Liver (tissue), 3 donors: ENCODE measurements at regions not wholly inside any gene's neighbourhood (a gene's known extent, or its start where the extent isn't known, plus 50 kb on each side); places are given as distances from the start of the nearest gene placed in this dataset.

Experiments used
- CTCF ChIP-seq: fragments of 150-350 bp; IDR thresholded peaks from 2 replicates; pipeline ENCODE4 v1.5.1; 2017; ENCODE audit warnings: improper control_type of control experiment, low read depth, low read length; ENCODE audit not compliant: missing input control
- FOXA2 ChIP-seq: IDR thresholded peaks from 2 replicates; pipeline ENCODE4 v1.6.1; 2016; ENCODE audit warnings: antibody characterized with exemption
- GABPA ChIP-seq, 2 donors: IDR thresholded peaks in 1 of 2; conservative IDR thresholded peaks in 1 of 2; 2 replicates each; pipeline ENCODE4 v1.6.1; 2016; ENCODE audit warnings: antibody characterized with exemption in 2 of 2, mild to moderate bottlenecking in 1 of 2, moderate library complexity in 1 of 2
- HNF4G ChIP-seq: IDR thresholded peaks from 2 replicates; pipeline ENCODE4 v1.6.1; 2016; ENCODE audit warnings: antibody characterized with exemption
- JUND ChIP-seq, 2 donors: IDR thresholded peaks; 2 replicates each; pipeline ENCODE4 v1.6.1; 2016; ENCODE audit warnings: antibody characterized with exemption in 2 of 2
- MAX ChIP-seq: IDR thresholded peaks from 2 replicates; pipeline ENCODE4 v1.6.1; 2016; ENCODE audit warnings: antibody characterized with exemption
- NR2F2 ChIP-seq: IDR thresholded peaks from 2 replicates; pipeline ENCODE4 v1.6.1; 2016; ENCODE audit warnings: antibody characterized with exemption
- RAD21 ChIP-seq, 2 donors: IDR thresholded peaks; 2 replicates each; pipeline ENCODE4 v1.6.1; 2016; ENCODE audit warnings: antibody characterized with exemption in 2 of 2, mild to moderate bottlenecking in 2 of 2
- REST ChIP-seq: IDR thresholded peaks from 2 replicates; pipeline ENCODE4 v1.6.1; 2016; ENCODE audit warnings: antibody characterized with exemption, mild to moderate bottlenecking
- RXRA ChIP-seq, 2 donors: IDR thresholded peaks; 2 replicates each; pipeline ENCODE4 v1.6.1; 2017 to 2018; ENCODE audit warnings: antibody characterized with exemption in 2 of 2, mild to moderate bottlenecking in 1 of 2
- SP1 ChIP-seq: IDR thresholded peaks from 2 replicates; pipeline ENCODE4 v1.6.1; 2018; ENCODE audit warnings: antibody characterized with exemption, mild to moderate bottlenecking
- TAF1 ChIP-seq: conservative IDR thresholded peaks from 2 replicates; pipeline ENCODE4 v1.6.1; 2016; ENCODE audit warnings: antibody characterized with exemption, mild to moderate bottlenecking
- YY1 ChIP-seq: IDR thresholded peaks from 2 replicates; pipeline ENCODE4 v1.6.1; 2016; ENCODE audit warnings: antibody characterized with exemption, mild to moderate bottlenecking
- ZBTB33 ChIP-seq: IDR thresholded peaks from 2 replicates; pipeline ENCODE4 v1.6.1; 2016; ENCODE audit warnings: antibody characterized with exemption
- donor health status: healthy.
- donor health status: healthy.

- no peak for TF ChIP-seq REST
- no peak for TF ChIP-seq TAF1
- no peak for TF ChIP-seq MAX
- TF ChIP-seq CTCF: no peak
- TF ChIP-seq GABPA (IDR thresholded peaks at IDR 0.05 in 1 of 2, conservative IDR thresholded peaks at IDR 0.05 in 1 of 2): no peak
- no peak for TF ChIP-seq FOXA2
- TF ChIP-seq YY1: no peak
- no peak for TF ChIP-seq NR2F2
- TF ChIP-seq SP1: no peak
- TF ChIP-seq ZBTB33: no peak
- TF ChIP-seq HNF4G: no peak
- no peak for TF ChIP-seq RAD21 (IDR thresholded peaks at IDR 0.05)
- TF ChIP-seq RXRA (IDR thresholded peaks at IDR 0.05): no peak
- TF ChIP-seq JUND (IDR thresholded peaks at IDR 0.05): no peak
These were observed 75.3 kb upstream of the TRIB2 start for GRCh38 chr2:12641441-12641840.
